NT2/D1 (cell line): ENCODE measurements at regions not wholly inside any gene's neighbourhood (a gene's known extent, or its start where the extent isn't known, plus 50 kb on each side); places are given as distances from the start of the nearest gene placed in this dataset.
A peak's percentile ranks its signal among the peaks of the same experiment; 100 is the strongest.

Experiments
- DNase-seq: peaks from one replicate; pipeline ENCODE4 v3.0.0-alpha.2; 2011; ENCODE audit warnings: low read depth, low spot score
- H3K27me3 ChIP-seq: 2 replicates; pipeline ENCODE4 v1.6.0; 2011; ENCODE audit warnings: mild to moderate bottlenecking; ENCODE audit not compliant: insufficient read length, insufficient read depth
- H3K36me3 ChIP-seq: 2 replicates; pipeline ENCODE4 v1.6.1; 2011; ENCODE audit warnings: mild to moderate bottlenecking, low read length, mixed read lengths; ENCODE audit not compliant: insufficient read depth, insufficient read length
- H3K4me1 ChIP-seq: 2 replicates; pipeline ENCODE4 v1.5.1; 2011; ENCODE audit not compliant: insufficient read depth, insufficient read length
- H3K4me3 ChIP-seq: 2 replicates; pipeline ENCODE4 v1.5.1; 2011; ENCODE audit warnings: low read depth; ENCODE audit not compliant: insufficient read length
- H3K9ac ChIP-seq: 2 replicates; pipeline ENCODE4 v1.6.0; 2011; ENCODE audit warnings: low read depth; ENCODE audit not compliant: insufficient read length
- H3K9me3 ChIP-seq: 2 replicates; pipeline ENCODE4 v1.5.1; 2011; ENCODE audit warnings: mild to moderate bottlenecking, low read length; ENCODE audit not compliant: insufficient read depth
- SUZ12 ChIP-seq: IDR thresholded peaks from 2 replicates; pipeline ENCODE4 v1.6.1; 2011; ENCODE audit not compliant: insufficient read length, insufficient read depth; ENCODE audit errors: extremely low read depth
- YY1 ChIP-seq: IDR thresholded peaks from 2 replicates; pipeline ENCODE4 v1.6.1; 2011; ENCODE audit not compliant: insufficient read length, insufficient read depth
- ZNF274 ChIP-seq: IDR thresholded peaks from 2 replicates; pipeline ENCODE4 v1.6.1; 2011; ENCODE audit warnings: mild to moderate bottlenecking, low read depth, low read length

- Histone ChIP-seq H3K4me1 (peaks cover 7% of the 10 kb centered on the region), H3K9ac (no peak overlapping the region), H3K27me3 (no peaks in the 10 kb centered on the region), H3K4me3 (no peak overlapping the region), H3K36me3 (no peaks in the 10 kb centered on the region), H3K9me3 (no peaks in the 10 kb centered on the region)
- no peak for DNase-seq
- TF ChIP-seq SUZ12 (no peak), YY1 (no peak), ZNF274 (no peak)
Measured at GRCh38 chr22:27262361-27262760, 539.2 kb downstream of the MN1 start.

GRCh38 chr22:27264184-27264583 lies 537.4 kb downstream of the MN1 start:
- H3K9me3 ChIP-seq = no peaks in the 10 kb centered on the region
- no peaks in the 10 kb centered on the region for H3K27me3 ChIP-seq
- no peak overlapping the region for H3K4me3 ChIP-seq
- TF ChIP-seq YY1 (no peak), SUZ12 (no peak), ZNF274 (no peak)
- peaks cover 7% of the 10 kb centered on the region for H3K4me1 ChIP-seq
- H3K9ac ChIP-seq = no peak overlapping the region
- no peaks in the 10 kb centered on the region for H3K36me3 ChIP-seq
- no peak for DNase-seq

- TF ChIP-seq SUZ12 = no peak
- TF ChIP-seq ZNF274 = no peak
- TF ChIP-seq YY1 = no peak
- no peaks in the 10 kb centered on the region for H3K9me3 ChIP-seq
- peaks cover 9% of the 10 kb centered on the region for H3K27me3 ChIP-seq
- peaks cover 11% of the 10 kb centered on the region for H3K4me1 ChIP-seq
- no peaks in the 10 kb centered on the region for H3K36me3 ChIP-seq
- H3K9ac ChIP-seq = no peak overlapping the region
- H3K4me3 ChIP-seq = no peak overlapping the region
- DNase-seq = no peak
Measured at GRCh38 chr22:27267145-27267544, 534.4 kb downstream of the MN1 start.

- DNase-seq = no peak
- no peak overlapping the region for H3K9ac ChIP-seq
- no peak overlapping the region for H3K4me3 ChIP-seq
- TF ChIP-seq YY1 (no peak), SUZ12 (no peak), ZNF274 (no peak)
- H3K9me3 ChIP-seq = no peaks in the 10 kb centered on the region
- H3K27me3 ChIP-seq = peaks cover 9% of the 10 kb centered on the region
- H3K36me3 ChIP-seq = no peaks in the 10 kb centered on the region
- H3K4me1 ChIP-seq = peaks cover 7% of the 10 kb centered on the region
Measured at GRCh38 chr22:27269751-27270543, 531.6 kb downstream of the MN1 start.

GRCh38 chr22:27270818-27271510 lies 530.6 kb downstream of the MN1 start:
- H3K4me3 ChIP-seq = no peak overlapping the region
- H3K36me3 ChIP-seq = no peaks in the 10 kb centered on the region
- DNase-seq = no peak
- H3K9ac ChIP-seq = peak overlapping the region; percentile 13
- peaks cover 9% of the 10 kb centered on the region for H3K27me3 ChIP-seq
- TF ChIP-seq YY1 = no peak
- TF ChIP-seq ZNF274 = no peak
- TF ChIP-seq SUZ12 = no peak
- no peaks in the 10 kb centered on the region for H3K9me3 ChIP-seq
- peaks cover 4% of the 10 kb centered on the region for H3K4me1 ChIP-seq

GRCh38 chr22:27273436-27273835 lies 528.1 kb downstream of the MN1 start:
- Histone ChIP-seq H3K4me1 (peaks cover 4% of the 10 kb centered on the region), H3K36me3 (no peaks in the 10 kb centered on the region), H3K4me3 (no peak overlapping the region), H3K27me3 (peaks cover 9% of the 10 kb centered on the region), H3K9me3 (peaks cover 11% of the 10 kb centered on the region), H3K9ac (no peak overlapping the region)
- TF ChIP-seq SUZ12 = no peak
- no peak for TF ChIP-seq YY1
- no peak for TF ChIP-seq ZNF274
- no peak for DNase-seq

GRCh38 chr22:27273853-27274252 lies 527.7 kb downstream of the MN1 start:
- Histone ChIP-seq H3K4me3 (no peak overlapping the region), H3K4me1 (peaks cover 4% of the 10 kb centered on the region), H3K36me3 (no peaks in the 10 kb centered on the region), H3K9ac (no peak overlapping the region), H3K9me3 (peaks cover 11% of the 10 kb centered on the region), H3K27me3 (peaks cover 9% of the 10 kb centered on the region)
- no peak for DNase-seq
- no peak for TF ChIP-seq YY1
